Mesothelial cell of epicardium (in vitro differentiated cells): ENCODE measurements at regions not wholly inside any gene's neighbourhood (a gene's known extent, or its start where the extent isn't known, plus 50 kb on each side); places are given as distances from the start of the nearest gene placed in this dataset.

Experiments used
- DNase-seq, 2 experiments: peaks; one replicate each; pipeline ENCODE4 v3.0.0; 2021; ENCODE audit warnings: low spot score in 2 of 2; ENCODE audit not compliant: unreplicated experiment in 2 of 2
- H3K27ac Mint-ChIP-seq: 2 replicates; pipeline ENCODE4 v1.8.0; 2021; ENCODE audit warnings: mixed read lengths
- H3K27me3 Mint-ChIP-seq: 2 replicates; pipeline ENCODE4 v1.8.0; 2021; ENCODE audit warnings: low read depth, mixed read lengths
- H3K36me3 Mint-ChIP-seq: 2 replicates; pipeline ENCODE4 v1.8.0; 2021; ENCODE audit warnings: mixed read lengths
- H3K4me1 Mint-ChIP-seq: 2 replicates; pipeline ENCODE4 v1.8.0; 2021; ENCODE audit warnings: mixed read lengths
- H3K4me3 Mint-ChIP-seq: 2 replicates; pipeline ENCODE4 v1.8.0; 2021; ENCODE audit warnings: mild to moderate bottlenecking, moderate library complexity, mixed read lengths
- H3K9me3 Mint-ChIP-seq: 2 replicates; pipeline ENCODE4 v1.8.0; 2021; ENCODE audit warnings: mixed read lengths
- TF ChIP-seq, protein P1 (sequence below): fragments of 200-600 bp; sonication (generic); IDR thresholded peaks from one replicate; pipeline ENCODE4 v1.5.0; 2021; ENCODE audit warnings: antibody characterized with exemption; ENCODE audit not compliant: unreplicated experiment

DNA sequence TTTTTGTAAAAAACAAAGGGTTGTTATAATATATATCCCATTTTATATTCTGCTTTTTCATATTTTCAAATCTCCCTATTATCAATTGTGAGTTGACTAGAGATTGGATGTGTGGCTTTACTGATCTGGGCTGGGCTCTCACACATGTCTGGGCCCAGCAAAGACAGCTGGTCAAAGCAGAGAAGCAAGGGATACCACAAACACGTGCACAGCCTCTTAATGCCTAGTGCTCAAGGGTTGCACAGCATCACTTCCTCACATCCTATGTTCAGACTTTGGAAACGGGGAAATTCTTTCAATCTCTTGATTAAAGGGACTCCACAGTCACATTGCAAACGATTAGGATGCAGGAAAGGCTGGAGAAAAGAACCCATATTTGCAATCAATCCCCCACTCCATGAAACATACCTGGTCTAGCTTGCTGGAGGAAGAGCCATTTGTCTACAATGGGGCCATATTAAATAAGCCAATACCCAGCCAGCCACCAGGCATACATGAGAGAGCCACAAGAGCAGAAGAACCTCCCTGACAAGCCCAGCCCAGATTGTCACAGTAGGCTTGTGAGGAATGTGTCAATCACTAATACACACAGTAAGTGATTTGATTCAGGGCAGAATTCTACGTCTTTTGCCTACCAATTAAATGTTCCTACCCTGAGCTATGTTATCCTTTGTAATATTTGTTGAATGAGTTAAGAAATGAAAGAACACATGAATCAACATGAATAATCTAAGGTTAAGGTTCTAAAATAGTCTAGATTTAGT lies 431.2 kb downstream of the TNS3 start:
- Mint-ChIP-seq H3K4me1 (peaks cover 36% of the 10 kb centered on the region), H3K27me3 (no peaks in the 10 kb centered on the region), H3K27ac (no peak overlapping the region), H3K9me3 (no peaks in the 10 kb centered on the region), H3K36me3 (no peaks in the 10 kb centered on the region), H3K4me3 (no peak overlapping the region)
- no peak for DNase-seq
- TF ChIP-seq, protein P1, sequence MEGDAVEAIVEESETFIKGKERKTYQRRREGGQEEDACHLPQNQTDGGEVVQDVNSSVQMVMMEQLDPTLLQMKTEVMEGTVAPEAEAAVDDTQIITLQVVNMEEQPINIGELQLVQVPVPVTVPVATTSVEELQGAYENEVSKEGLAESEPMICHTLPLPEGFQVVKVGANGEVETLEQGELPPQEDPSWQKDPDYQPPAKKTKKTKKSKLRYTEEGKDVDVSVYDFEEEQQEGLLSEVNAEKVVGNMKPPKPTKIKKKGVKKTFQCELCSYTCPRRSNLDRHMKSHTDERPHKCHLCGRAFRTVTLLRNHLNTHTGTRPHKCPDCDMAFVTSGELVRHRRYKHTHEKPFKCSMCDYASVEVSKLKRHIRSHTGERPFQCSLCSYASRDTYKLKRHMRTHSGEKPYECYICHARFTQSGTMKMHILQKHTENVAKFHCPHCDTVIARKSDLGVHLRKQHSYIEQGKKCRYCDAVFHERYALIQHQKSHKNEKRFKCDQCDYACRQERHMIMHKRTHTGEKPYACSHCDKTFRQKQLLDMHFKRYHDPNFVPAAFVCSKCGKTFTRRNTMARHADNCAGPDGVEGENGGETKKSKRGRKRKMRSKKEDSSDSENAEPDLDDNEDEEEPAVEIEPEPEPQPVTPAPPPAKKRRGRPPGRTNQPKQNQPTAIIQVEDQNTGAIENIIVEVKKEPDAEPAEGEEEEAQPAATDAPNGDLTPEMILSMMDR, result no peak

DNA sequence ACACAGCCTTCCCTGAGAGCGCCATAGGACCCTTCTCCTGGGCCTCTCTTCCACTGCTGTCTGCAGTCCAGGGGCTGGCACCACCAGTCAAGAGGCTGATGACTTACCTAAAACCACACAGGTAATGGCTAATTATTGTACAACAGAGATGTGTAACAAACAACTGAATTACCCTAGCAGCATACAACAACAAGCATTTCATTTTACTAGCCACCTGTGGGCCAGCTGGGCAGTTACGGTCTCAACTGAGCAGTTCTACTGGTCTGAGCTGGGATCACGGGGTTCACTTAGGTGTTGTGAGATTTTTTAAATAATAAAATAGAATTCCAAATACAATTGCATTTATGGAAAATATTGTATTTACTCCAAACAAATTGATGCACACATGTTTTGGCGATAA lies 431.9 kb downstream of the TNS3 start:
- TF ChIP-seq, protein P1, result no peak
- H3K4me1 Mint-ChIP-seq, result peaks cover 38% of the 10 kb centered on the region
- DNase-seq, result no peak
- H3K9me3 Mint-ChIP-seq, result no peaks in the 10 kb centered on the region
- H3K36me3 Mint-ChIP-seq, result no peaks in the 10 kb centered on the region
- H3K27ac Mint-ChIP-seq, result no peak overlapping the region
- H3K27me3 Mint-ChIP-seq, result no peaks in the 10 kb centered on the region
- no peak overlapping the region for H3K4me3 Mint-ChIP-seq

GRCh38 chr7:47149208-47149839 lies 432.6 kb downstream of the TNS3 start:
- TF ChIP-seq, protein P1, result no peak
- DNase-seq, result no peak
- no peaks in the 10 kb centered on the region for H3K9me3 Mint-ChIP-seq
- no peaks in the 10 kb centered on the region for H3K36me3 Mint-ChIP-seq
- H3K27ac Mint-ChIP-seq, result peak overlapping the region; percentile 2
- peaks cover 2% of the 10 kb centered on the region for H3K27me3 Mint-ChIP-seq
- no peak overlapping the region for H3K4me3 Mint-ChIP-seq
- peaks cover 33% of the 10 kb centered on the region for H3K4me1 Mint-ChIP-seq

DNA sequence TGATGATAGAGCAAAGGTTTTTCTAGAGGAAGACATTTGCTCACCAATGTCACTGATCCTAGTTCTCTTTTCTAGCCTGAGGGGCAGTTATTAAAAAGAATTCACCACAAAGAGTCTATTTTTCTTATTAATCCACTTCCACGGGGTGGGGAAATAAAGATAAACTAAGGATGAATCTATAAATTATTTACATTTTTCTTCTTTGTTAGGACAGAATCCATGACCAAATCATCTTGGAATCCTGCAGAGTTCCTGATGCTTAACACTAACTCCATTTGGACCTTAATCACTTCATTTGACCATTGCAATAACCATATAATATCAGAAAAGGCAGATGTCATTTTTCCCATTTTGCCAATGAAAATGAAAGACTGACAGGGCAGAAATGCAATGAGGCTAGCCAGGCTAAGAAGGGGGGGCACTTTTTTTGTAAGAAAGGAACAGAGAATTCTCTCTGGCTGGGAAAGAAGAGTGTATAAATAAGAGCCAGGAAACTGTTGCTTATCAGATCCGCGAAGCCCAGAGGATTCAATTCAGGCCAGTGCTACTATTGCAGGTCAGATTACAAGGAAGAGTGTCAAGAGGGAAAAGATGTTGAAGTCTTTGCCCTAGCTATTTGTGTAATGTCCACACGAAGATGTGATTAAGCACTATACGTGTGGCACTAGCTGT lies 433.2 kb downstream of the TNS3 start:
- H3K27ac Mint-ChIP-seq, result peak overlapping the region; percentile 6
- peaks cover 26% of the 10 kb centered on the region for H3K4me1 Mint-ChIP-seq
- DNase-seq, result no peak

DNA sequence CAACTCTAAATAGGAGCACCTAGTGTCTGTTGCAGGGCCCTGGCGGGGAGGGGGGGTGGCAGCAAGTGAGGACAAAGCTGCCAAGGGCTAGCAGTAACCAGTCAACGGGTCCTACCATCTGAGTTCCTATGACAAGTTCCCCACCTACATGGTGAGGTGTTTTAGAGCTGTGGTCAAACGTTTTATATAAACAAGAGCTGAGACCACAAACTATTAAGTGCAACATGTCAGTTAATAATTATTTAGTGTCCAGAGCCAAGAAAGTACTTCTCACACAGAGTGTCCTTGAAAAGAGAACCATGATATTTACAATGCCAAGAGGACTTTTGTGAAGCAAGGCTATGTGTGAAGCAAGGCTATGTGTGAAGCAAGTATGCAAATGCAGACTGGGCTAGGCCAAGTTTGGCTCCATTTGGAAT lies 434.7 kb downstream of the TNS3 start:
- Mint-ChIP-seq H3K4me3 (no peak overlapping the region), H3K9me3 (no peaks in the 10 kb centered on the region), H3K36me3 (no peaks in the 10 kb centered on the region), H3K27ac (no peak overlapping the region), H3K4me1 (peaks cover 17% of the 10 kb centered on the region), H3K27me3 (peaks cover 2% of the 10 kb centered on the region)
- DNase-seq, result no peak
- TF ChIP-seq, protein P1, result no peak

More for the DNA sequence above, 433.2 kb downstream of the TNS3 start:
- no peak overlapping the region for H3K4me3 Mint-ChIP-seq
- peaks cover 2% of the 10 kb centered on the region for H3K27me3 Mint-ChIP-seq
- TF ChIP-seq, protein P1, result no peak
- H3K36me3 Mint-ChIP-seq, result no peaks in the 10 kb centered on the region
- no peaks in the 10 kb centered on the region for H3K9me3 Mint-ChIP-seq
